GM12865 (cell line): ENCODE measurements at regions not wholly inside any gene's neighbourhood (a gene's known extent, or its start where the extent isn't known, plus 50 kb on each side); places are given as distances from the start of the nearest gene placed in this dataset.

ENCODE experiments used
- DNase-seq: peaks from one replicate; pipeline ENCODE4 v3.0.0; 2010; ENCODE audit warnings: low read depth
- H3K4me3 ChIP-seq: 2 replicates; pipeline ENCODE4 v1.5.1; 2011; ENCODE audit warnings: mild to moderate bottlenecking, low read depth, low read length, control low read depth
- TF ChIP-seq, protein P1 (sequence below): IDR thresholded peaks from 2 replicates; pipeline ENCODE4 v1.5.1; 2011; ENCODE audit warnings: low read length, control low read depth, low read depth, inconsistent platforms; ENCODE audit not compliant: insufficient read depth; ENCODE audit errors: missing control alignments

DNA sequence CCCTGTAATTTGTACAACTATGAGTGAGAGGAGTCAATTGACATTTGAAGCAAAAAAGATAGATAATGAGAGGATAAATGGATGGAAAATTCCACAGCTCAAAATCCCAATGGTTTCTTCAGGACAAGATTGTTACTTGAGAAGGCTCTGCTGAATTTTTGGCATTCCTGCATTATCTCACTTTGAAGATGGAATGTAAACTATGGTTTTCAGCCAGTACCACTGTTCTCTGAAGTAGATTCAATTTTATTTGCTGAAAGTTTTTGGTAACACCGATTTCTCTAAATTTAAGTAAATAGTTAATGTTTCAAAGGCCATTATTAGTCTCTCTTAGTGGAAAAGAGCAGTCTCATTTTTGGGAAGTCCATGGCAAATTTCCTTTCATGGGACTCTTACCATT lies 121.9 kb upstream of the SLC38A2 start:
- DNase-seq = no peak
- no peak overlapping the region for H3K4me3 ChIP-seq
- TF ChIP-seq, protein P1, sequence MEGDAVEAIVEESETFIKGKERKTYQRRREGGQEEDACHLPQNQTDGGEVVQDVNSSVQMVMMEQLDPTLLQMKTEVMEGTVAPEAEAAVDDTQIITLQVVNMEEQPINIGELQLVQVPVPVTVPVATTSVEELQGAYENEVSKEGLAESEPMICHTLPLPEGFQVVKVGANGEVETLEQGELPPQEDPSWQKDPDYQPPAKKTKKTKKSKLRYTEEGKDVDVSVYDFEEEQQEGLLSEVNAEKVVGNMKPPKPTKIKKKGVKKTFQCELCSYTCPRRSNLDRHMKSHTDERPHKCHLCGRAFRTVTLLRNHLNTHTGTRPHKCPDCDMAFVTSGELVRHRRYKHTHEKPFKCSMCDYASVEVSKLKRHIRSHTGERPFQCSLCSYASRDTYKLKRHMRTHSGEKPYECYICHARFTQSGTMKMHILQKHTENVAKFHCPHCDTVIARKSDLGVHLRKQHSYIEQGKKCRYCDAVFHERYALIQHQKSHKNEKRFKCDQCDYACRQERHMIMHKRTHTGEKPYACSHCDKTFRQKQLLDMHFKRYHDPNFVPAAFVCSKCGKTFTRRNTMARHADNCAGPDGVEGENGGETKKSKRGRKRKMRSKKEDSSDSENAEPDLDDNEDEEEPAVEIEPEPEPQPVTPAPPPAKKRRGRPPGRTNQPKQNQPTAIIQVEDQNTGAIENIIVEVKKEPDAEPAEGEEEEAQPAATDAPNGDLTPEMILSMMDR = no peak

DNA sequence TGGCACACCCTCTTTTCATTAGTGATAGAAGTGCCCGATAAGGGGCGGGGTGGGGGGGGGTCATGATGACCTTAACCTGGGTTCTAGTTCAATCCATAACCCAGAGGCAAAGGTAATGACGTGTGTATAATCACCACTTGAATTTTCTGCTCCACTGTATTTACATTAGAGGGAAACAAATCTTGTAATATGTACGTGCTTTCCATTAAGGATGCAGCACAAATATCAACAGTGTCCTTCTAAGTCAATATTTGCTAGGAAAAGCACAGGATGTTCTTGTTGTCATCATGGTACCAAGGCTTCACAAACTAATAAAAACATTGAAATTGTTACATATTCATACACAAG lies 121.2 kb upstream of the SLC38A2 start:
- DNase-seq = no peak
- H3K4me3 ChIP-seq = no peak overlapping the region
- TF ChIP-seq, protein P1 = no peak

DNA sequence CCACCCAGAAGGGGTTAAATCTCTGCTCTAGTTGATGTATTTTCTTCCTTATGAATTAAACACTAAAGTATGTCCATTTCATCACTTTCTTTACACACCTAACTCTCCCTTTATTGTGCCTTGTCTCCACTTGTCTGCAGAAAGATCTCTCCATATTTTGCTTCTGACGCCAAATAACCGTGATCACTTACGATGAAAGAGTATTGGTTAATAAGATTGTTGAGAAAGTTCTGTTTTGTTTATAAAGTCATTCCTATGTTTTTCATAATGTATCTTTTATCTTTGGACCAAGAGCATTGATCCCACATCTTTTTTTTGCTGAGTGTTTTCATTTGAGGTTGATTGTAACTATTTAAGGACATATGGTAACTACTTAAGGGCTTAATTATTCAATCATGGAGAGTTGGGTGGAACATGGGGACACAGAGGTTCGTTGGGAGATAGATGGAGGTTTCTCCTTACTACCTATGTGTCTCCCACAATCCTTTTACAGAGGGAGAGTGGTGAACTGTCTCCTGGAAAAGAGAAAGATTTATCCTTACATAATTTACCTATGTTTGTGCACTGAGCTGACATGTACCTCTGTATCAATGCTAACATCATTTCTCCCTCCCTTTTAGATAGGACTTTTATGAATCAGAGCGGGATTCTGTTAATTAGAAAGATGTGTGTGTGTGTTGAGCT lies 120.7 kb upstream of the SLC38A2 start:
- TF ChIP-seq, protein P1 = no peak
- no peak overlapping the region for H3K4me3 ChIP-seq
- DNase-seq = no peak

DNA sequence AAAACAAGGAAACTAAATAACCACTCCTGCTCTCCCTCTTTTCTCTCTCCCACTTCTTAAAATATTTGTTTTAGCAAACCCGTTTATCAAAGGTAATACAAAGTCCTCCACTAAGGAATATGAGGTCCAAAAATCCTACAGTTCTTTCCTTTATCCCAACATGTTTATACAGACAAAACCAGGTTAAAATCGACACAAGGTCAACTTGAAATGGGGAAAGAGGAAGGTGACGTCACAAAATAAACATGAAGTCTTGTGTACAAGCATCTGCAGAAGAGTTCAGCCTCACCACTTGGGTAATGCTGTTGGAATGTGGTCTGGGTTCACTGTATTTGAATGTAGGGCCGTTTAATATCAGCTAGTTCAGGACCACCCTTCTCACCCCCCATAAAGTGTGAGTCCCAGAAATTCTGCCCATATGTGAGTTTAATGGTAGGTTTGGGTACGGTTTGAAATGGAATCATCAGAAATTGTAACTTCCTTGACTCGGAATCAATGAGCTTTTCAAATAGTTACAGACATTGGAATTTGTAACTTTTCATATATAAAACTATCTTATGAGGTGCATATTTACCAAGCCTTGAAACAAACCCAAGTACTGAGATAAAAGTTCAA lies 120.0 kb upstream of the SLC38A2 start:
- H3K4me3 ChIP-seq = no peak overlapping the region
- TF ChIP-seq, protein P1 = no peak
- no peak for DNase-seq

DNA sequence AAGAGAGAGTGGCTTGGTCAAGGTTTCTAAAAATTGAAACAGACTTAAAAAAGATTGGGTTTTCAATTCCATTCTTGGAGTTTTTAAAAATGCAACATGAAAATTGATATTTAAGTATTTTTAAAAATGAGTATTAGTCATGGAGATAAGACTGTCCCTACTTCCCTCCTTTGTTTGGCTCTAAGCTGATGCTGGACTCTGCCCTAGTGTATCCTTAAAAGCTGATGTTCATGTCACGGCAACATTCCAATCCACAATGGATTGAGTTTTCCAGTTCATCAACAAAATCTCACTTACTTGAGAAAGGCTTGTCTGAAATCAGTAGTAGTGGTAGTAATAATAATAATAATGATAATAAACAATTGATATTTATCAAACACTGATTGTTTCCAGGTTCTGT lies 119.0 kb upstream of the SLC38A2 start:
- no peak overlapping the region for H3K4me3 ChIP-seq
- TF ChIP-seq, protein P1 = no peak
- no peak for DNase-seq

DNA sequence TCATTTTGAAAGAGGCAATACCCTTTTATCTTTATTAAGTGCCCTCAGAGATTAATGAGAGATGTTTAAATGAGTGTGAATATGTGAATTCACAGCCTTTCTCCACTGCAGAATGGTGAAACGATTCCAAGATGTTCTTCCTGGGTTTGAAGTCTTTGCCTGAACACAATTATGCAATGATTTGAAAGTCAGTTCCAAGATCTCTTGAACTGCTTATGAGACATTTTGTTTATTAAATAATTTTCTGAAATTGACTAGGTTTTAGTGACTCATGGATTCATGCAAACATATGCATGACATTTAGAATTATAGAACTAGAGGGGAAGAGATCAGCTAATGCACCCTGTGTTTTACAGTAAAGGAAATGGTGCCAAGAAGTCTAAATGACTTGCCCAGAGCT lies 118.1 kb upstream of the SLC38A2 start:
- TF ChIP-seq, protein P1 = no peak
- no peak for DNase-seq
- H3K4me3 ChIP-seq = no peak overlapping the region

DNA sequence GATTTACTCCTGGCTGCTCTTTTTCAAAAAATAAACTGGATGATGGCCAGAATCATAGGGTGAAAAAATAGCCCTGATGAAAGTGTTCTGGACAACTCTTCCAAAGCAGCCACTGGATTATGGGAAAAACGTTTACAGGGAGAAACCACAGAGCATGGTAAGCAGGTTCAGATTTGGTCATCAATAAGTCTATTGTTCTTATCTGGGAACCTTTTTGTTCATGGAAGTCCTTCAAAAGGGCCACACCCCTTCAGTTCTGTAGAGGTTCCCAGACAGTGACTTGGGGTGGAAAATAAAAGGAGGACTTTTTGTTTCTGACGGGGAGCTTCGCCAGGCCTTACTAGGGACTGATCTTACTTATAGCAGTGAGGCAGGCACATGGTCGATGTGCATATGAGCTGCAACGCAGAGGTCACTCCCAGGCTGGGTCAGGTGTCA lies 117.4 kb upstream of the SLC38A2 start:
- H3K4me3 ChIP-seq = no peak overlapping the region
- no peak for DNase-seq
- TF ChIP-seq, protein P1 = no peak
